ENCODE measurements at regions not wholly inside any gene's neighbourhood (a gene's known extent, or its start where the extent isn't known, plus 50 kb on each side); places are given as distances from the start of the nearest gene placed in this dataset.

- DNase-seq (ENCODE audit: insufficient read length, low spot score), result no peak
- no peak for FAIRE-seq
- no peak for TF ChIP-seq CTCF (IDR thresholded peaks at IDR 0.05; ENCODE audit: insufficient read depth, missing control alignments)
Measured at GRCh38 chr1:184284900-184285299, 101.9 kb upstream of the C1orf21 start.

GRCh38 chr1:184285401-184286087, 101.3 kb upstream of the C1orf21 start:
- no peak for TF ChIP-seq CTCF (IDR thresholded peaks at IDR 0.05; ENCODE audit: insufficient read depth, missing control alignments)
- no peak for DNase-seq (ENCODE audit: insufficient read length, low spot score)
- FAIRE-seq, result no peak

DNA sequence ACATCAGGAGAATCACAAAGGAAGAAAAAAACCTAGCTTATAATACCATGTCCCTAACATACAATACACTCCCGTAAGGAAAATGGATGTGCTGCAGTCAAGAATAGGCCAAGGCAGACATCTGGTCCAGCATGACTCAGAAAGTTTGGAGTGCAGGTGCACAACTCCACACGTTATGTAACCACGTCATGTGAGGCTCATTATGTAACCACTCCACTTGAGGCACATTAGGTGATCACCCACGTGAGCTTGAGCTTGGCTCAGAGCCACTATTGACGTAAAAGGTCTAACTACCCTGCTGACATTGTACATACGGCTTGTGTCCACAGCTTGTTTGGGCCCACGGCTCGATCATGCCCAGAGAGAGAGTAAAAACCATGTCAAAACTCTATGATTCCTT, 99.8 kb upstream of the C1orf21 start:
- FAIRE-seq (no peak), DNase-seq (ENCODE audit: insufficient read length, low spot score) (no peak)
- TF ChIP-seq CTCF (IDR thresholded peaks at IDR 0.05; ENCODE audit: insufficient read depth, missing control alignments), result no peak

GRCh38 chr1:184289825-184290550, 96.8 kb upstream of the C1orf21 start:
- FAIRE-seq (no peak), DNase-seq (ENCODE audit: insufficient read length, low spot score) (no peak)
- no peak for TF ChIP-seq CTCF (IDR thresholded peaks at IDR 0.05; ENCODE audit: insufficient read depth, missing control alignments)

- FAIRE-seq, result no peak
- TF ChIP-seq CTCF (IDR thresholded peaks at IDR 0.05; ENCODE audit: insufficient read depth, missing control alignments), result no peak
- no peak for DNase-seq (ENCODE audit: insufficient read length, low spot score)
Measured at GRCh38 chr1:184291701-184292100, 95.1 kb upstream of the C1orf21 start.

GRCh38 chr1:184292101-184292500, 94.7 kb upstream of the C1orf21 start:
- FAIRE-seq (no peak), DNase-seq (ENCODE audit: insufficient read length, low spot score) (no peak)
- TF ChIP-seq CTCF (IDR thresholded peaks at IDR 0.05; ENCODE audit: insufficient read depth, missing control alignments), result no peak

DNA sequence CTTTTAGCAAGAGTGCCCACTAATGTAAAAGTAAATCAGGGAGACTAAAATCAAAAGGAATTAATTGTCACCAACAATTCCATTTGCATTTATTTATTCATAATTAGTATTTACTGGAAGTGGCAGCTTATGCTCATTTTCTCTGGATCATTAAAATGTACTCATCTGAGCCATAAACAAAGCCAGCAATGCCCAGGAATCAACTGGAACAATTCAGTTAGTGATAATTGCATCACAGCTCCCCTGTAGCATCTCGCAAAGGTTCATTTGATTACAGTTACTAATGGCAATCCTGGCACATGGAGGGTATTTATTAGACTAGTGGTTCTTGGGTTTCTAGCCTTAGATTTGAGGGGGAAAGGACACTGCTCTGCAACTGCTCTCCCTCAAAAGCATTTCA, 92.7 kb upstream of the C1orf21 start:
- DNase-seq (ENCODE audit: insufficient read length, low spot score), result no peak
- no peak for FAIRE-seq
- TF ChIP-seq CTCF (IDR thresholded peaks at IDR 0.05; ENCODE audit: insufficient read depth, missing control alignments), result no peak
